Transverse colon (tissue), 4 donors: ENCODE measurements at regions not wholly inside any gene's neighbourhood (a gene's known extent, or its start where the extent isn't known, plus 50 kb on each side); places are given as distances from the start of the nearest gene placed in this dataset.

Source experiments
- DNase-seq: peaks from one replicate; pipeline ENCODE4 v3.0.0-alpha.2; 2019
- H3K27ac ChIP-seq, 4 donors: fragments of 200-600 bp; sonication (generic); 2 replicates each; pipeline ENCODE4 v1.5.1; 2016 to 2018; ENCODE audit warnings: inconsistent platforms in 4 of 4
- H3K27me3 ChIP-seq: fragments of 200-600 bp; sonication (generic); 2 replicates; pipeline ENCODE4 v1.5.1; 2017; ENCODE audit warnings: inconsistent platforms
- H3K36me3 ChIP-seq, 4 donors: fragments of 200-600 bp; sonication (generic); 2 replicates each; pipeline ENCODE4 v1.5.1; 2017 to 2019; ENCODE audit warnings: inconsistent platforms in 4 of 4
- H3K4me1 ChIP-seq, 4 donors: fragments of 200-600 bp; sonication (generic); 2 replicates each; pipeline ENCODE4 v1.5.1; 2017 to 2020; ENCODE audit warnings: inconsistent platforms in 4 of 4
- H3K4me3 ChIP-seq, 4 donors: fragments of 200-600 bp; sonication (generic); 1 replicate in 1 of 4; 2 replicates in 3 of 4; pipeline versions ENCODE4 v1.5.1 to v1.6.1; 2017 to 2019; ENCODE audit warnings: inconsistent platforms in 4 of 4
- H3K9me3 ChIP-seq, 2 donors: fragments of 200-600 bp; sonication (generic); 2 replicates each; pipeline ENCODE4 v1.5.1; 2017 to 2019; ENCODE audit warnings: inconsistent platforms in 2 of 2
- CTCF ChIP-seq, 5 experiments: fragments of 200-600 bp in 3 of 5; fragments of 450-650 bp in 2 of 5; sonication (generic) in 3 of 5; IDR thresholded peaks; 1 replicate in 2 of 5; 2 replicates in 3 of 5; pipeline ENCODE4 v1.5.1; 2016 to 2017; ENCODE audit warnings: antibody characterized with exemption in 5 of 5, inconsistent platforms in 3 of 5, mild to moderate bottlenecking in 2 of 5, moderate library complexity in 1 of 5
- EP300 ChIP-seq: sonication (generic); formaldehyde crosslinking; IDR thresholded peaks from one replicate; pipeline ENCODE4 v1.6.1; 2017; ENCODE audit warnings: antibody characterized with exemption, low read depth
- POLR2A ChIP-seq: fragments of 450-650 bp; IDR thresholded peaks from one replicate; pipeline ENCODE4 v1.6.1; 2016; ENCODE audit warnings: antibody characterized with exemption, mild to moderate bottlenecking, moderate library complexity
- POLR2AphosphoS5 ChIP-seq, 3 donors: sonication (generic); formaldehyde crosslinking; IDR thresholded peaks; one replicate each; pipeline ENCODE4 v1.6.1; 2016; ENCODE audit warnings: antibody characterized with exemption in 3 of 3
- WGBS, 2 donors: methylation state at CpG; one replicate each; pipeline ENCODE4 v1.1.5; 2018; ENCODE audit warnings: low coverage in 1 of 2; 5-methylcytosine and 5-hydroxymethylcytosine counted together
- in situ Hi-C, 4 donors: fragments of 200-750 bp; cut with MboI; loops; one replicate each; pipeline versions ENCODE4 v1.15.0 to v1.15.1; 2017; ENCODE audit warnings: low sequenced_read_pairs in 3 of 4, low pct_ligation_motif_present in 1 of 4, low pct_unique_long_range_greater_than_20kb in 1 of 4
- intact Hi-C: fragments of 100-400 bp; cut with DNase I; formaldehyde crosslinking; loops from one replicate; pipeline ENCODE4 v1.15.1; 2023; ENCODE audit warnings: low total_unique reads

- H3K9me3 ChIP-seq, result no peaks in the 10 kb centered on the region
- H3K36me3 ChIP-seq, result no peaks in the 10 kb centered on the region
- H3K4me1 ChIP-seq, result no peaks in the 10 kb centered on the region
- TF ChIP-seq CTCF (IDR thresholded peaks at IDR 0.05) (no peak), EP300 (no peak), POLR2A (no peak), POLR2AphosphoS5 (IDR thresholded peaks at IDR 0.05) (no peak)
- DNase-seq, result no peak
- H3K27me3 ChIP-seq, result no peaks in the 10 kb centered on the region
- H3K27ac ChIP-seq, result no peak overlapping the region
- H3K4me3 ChIP-seq, result no peak overlapping the region
- intact Hi-C loops (no loop called here), in situ Hi-C loops (no loop called here)
- WGBS, 2 donors, result 89% methylated on average over 3 of the region's 3 CpGs; no CpG with 5 or more reads in 1 of the 2 donors
These were observed 444.7 kb downstream of the PLK2 start for GRCh38 chr5:58015175-58015574.

- DNase-seq, result no peak
- no peak overlapping the region for H3K27ac ChIP-seq
- H3K27me3 ChIP-seq, result no peaks in the 10 kb centered on the region
- intact Hi-C loops (no loop called here), in situ Hi-C loops (no loop called here)
- H3K9me3 ChIP-seq, result no peaks in the 10 kb centered on the region
- 93% methylated on average over 6 to 9 of the region's 9 CpGs for WGBS, 2 donors
- H3K4me3 ChIP-seq, result no peak overlapping the region
- H3K36me3 ChIP-seq, result no peaks in the 10 kb centered on the region
- H3K4me1 ChIP-seq, result no peaks in the 10 kb centered on the region
- TF ChIP-seq EP300, result no peak
- TF ChIP-seq POLR2A, result no peak
- no peak for TF ChIP-seq CTCF (IDR thresholded peaks at IDR 0.05)
- no peak for TF ChIP-seq POLR2AphosphoS5 (IDR thresholded peaks at IDR 0.05)
These were observed 446.2 kb downstream of the PLK2 start for GRCh38 chr5:58013542-58014258.

GRCh38 chr5:58012801-58013315 lies 447.0 kb downstream of the PLK2 start:
- in situ Hi-C loops (no loop called here), intact Hi-C loops (no loop called here)
- no peak for DNase-seq
- TF ChIP-seq POLR2AphosphoS5 (IDR thresholded peaks at IDR 0.05) (no peak), POLR2A (no peak), EP300 (no peak), CTCF (IDR thresholded peaks at IDR 0.05) (no peak)
- 82 to 87% methylated on average over 3 of the region's 3 CpGs for WGBS, 2 donors
- Histone ChIP-seq H3K27ac (no peak overlapping the region), H3K27me3 (no peaks in the 10 kb centered on the region), H3K4me1 (no peaks in the 10 kb centered on the region), H3K36me3 (no peaks in the 10 kb centered on the region), H3K9me3 (no peaks in the 10 kb centered on the region), H3K4me3 (no peak overlapping the region)

GRCh38 chr5:58012102-58012501 lies 447.8 kb downstream of the PLK2 start:
- intact Hi-C loops (no loop called here), in situ Hi-C loops (no loop called here)
- TF ChIP-seq CTCF (IDR thresholded peaks at IDR 0.05) (no peak), POLR2AphosphoS5 (IDR thresholded peaks at IDR 0.05) (no peak), EP300 (no peak), POLR2A (no peak)
- no peaks in the 10 kb centered on the region for H3K27me3 ChIP-seq
- 39 to 41% methylated on average over 1 of the region's 1 CpG for WGBS, 2 donors
- no peaks in the 10 kb centered on the region for H3K4me1 ChIP-seq
- no peak overlapping the region for H3K4me3 ChIP-seq
- DNase-seq, result no peak
- no peaks in the 10 kb centered on the region for H3K9me3 ChIP-seq
- H3K27ac ChIP-seq, result no peak overlapping the region
- no peaks in the 10 kb centered on the region for H3K36me3 ChIP-seq
